Esophagus squamous epithelium (tissue), 5 donors: ENCODE measurements at regions not wholly inside any gene's neighbourhood (a gene's known extent, or its start where the extent isn't known, plus 50 kb on each side); places are given as distances from the start of the nearest gene placed in this dataset.
A peak's percentile ranks its signal among the peaks of the same experiment; 100 is the strongest.

Experiments
- DNase-seq: peaks from one replicate; lab custom pipeline; 2025; lab: John Stamatoyannopoulos, UW
- H3K27ac ChIP-seq, 4 donors: fragments of 200-600 bp; sonication (generic); one replicate each; pipeline ENCODE4 v1.5.1; 2016 to 2019; ENCODE audit warnings: mild to moderate bottlenecking in 1 of 4
- H3K27me3 ChIP-seq, 4 donors: fragments of 200-600 bp; sonication (generic); 1 replicate in 3 of 4; 2 replicates in 1 of 4; pipeline versions ENCODE4 v1.5.1 to v1.6.0; 2017 to 2021; ENCODE audit warnings: antibody characterized with exemption in 1 of 4
- H3K36me3 ChIP-seq, 3 donors: fragments of 200-600 bp; sonication (generic); one replicate each; pipeline ENCODE4 v1.5.1; 2016 to 2019
- H3K4me1 ChIP-seq, 3 donors: fragments of 200-600 bp; sonication (generic); one replicate each; pipeline ENCODE4 v1.5.1; 2017 to 2019
- H3K4me3 ChIP-seq, 4 donors: fragments of 200-600 bp; sonication (generic); 1 replicate in 3 of 4; 2 replicates in 1 of 4; pipeline ENCODE4 v1.5.1; 2016 to 2019; ENCODE audit warnings: mild to moderate bottlenecking in 2 of 4, moderate library complexity in 1 of 4
- H3K9me3 ChIP-seq, 3 donors: fragments of 200-600 bp; sonication (generic); one replicate each; pipeline ENCODE4 v1.5.1; 2016 to 2019
- POLR2A ChIP-seq, 4 donors: fragments of 450-650 bp; IDR thresholded peaks; one replicate each; pipeline ENCODE4 v1.6.1; 2017; ENCODE audit warnings: antibody characterized with exemption in 4 of 4, mild to moderate bottlenecking in 4 of 4, moderate library complexity in 3 of 4
- WGBS, 2 donors: methylation state at CpG; one replicate each; pipeline ENCODE4 v1.1.5; 2018; 5-methylcytosine and 5-hydroxymethylcytosine counted together
- intact Hi-C: fragments of 100-400 bp; cut with DNase I; formaldehyde crosslinking; loops from one replicate; pipeline ENCODE4 v1.15.0; 2022
- TF ChIP-seq, protein P1 (sequence below), 6 experiments: fragments of 450-650 bp in 4 of 6; fragments of 200-600 bp in 2 of 6; sonication (generic) in 2 of 6; IDR thresholded peaks; one replicate each; pipeline ENCODE4 v1.5.1; 2016 to 2019; ENCODE audit warnings: antibody characterized with exemption in 6 of 6, mild to moderate bottlenecking in 4 of 6, moderate library complexity in 4 of 6
- donor health status: DM: yes; HTN: yes; CAD: no.

- H3K27me3 ChIP-seq, result no peaks in the 10 kb centered on the region
- H3K4me1 ChIP-seq, result peaks cover 0 to 21% (median 10%) of the 10 kb centered on the region in 3 donors
- H3K36me3 ChIP-seq, result peaks cover 0 to 9% (median 0%) of the 10 kb centered on the region in 3 donors
- TF ChIP-seq, protein P1, sequence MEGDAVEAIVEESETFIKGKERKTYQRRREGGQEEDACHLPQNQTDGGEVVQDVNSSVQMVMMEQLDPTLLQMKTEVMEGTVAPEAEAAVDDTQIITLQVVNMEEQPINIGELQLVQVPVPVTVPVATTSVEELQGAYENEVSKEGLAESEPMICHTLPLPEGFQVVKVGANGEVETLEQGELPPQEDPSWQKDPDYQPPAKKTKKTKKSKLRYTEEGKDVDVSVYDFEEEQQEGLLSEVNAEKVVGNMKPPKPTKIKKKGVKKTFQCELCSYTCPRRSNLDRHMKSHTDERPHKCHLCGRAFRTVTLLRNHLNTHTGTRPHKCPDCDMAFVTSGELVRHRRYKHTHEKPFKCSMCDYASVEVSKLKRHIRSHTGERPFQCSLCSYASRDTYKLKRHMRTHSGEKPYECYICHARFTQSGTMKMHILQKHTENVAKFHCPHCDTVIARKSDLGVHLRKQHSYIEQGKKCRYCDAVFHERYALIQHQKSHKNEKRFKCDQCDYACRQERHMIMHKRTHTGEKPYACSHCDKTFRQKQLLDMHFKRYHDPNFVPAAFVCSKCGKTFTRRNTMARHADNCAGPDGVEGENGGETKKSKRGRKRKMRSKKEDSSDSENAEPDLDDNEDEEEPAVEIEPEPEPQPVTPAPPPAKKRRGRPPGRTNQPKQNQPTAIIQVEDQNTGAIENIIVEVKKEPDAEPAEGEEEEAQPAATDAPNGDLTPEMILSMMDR (IDR thresholded peaks at IDR 0.05), result no peak
- no peak for TF ChIP-seq POLR2A (IDR thresholded peaks at IDR 0.05)
- peak overlapping the region in 1 of 4 donors; percentile 22 for H3K27ac ChIP-seq
- DNase-seq, result no peak
- intact Hi-C loops, result no loop called here
- no peak overlapping the region for H3K4me3 ChIP-seq
- no peaks in the 10 kb centered on the region for H3K9me3 ChIP-seq
- 21 to 29% methylated on average over 4 of the region's 4 CpGs for WGBS, 2 donors
Observed at GRCh38 chr21:16634515-16634914, 878.3 kb upstream of the CXADR start.

DNA sequence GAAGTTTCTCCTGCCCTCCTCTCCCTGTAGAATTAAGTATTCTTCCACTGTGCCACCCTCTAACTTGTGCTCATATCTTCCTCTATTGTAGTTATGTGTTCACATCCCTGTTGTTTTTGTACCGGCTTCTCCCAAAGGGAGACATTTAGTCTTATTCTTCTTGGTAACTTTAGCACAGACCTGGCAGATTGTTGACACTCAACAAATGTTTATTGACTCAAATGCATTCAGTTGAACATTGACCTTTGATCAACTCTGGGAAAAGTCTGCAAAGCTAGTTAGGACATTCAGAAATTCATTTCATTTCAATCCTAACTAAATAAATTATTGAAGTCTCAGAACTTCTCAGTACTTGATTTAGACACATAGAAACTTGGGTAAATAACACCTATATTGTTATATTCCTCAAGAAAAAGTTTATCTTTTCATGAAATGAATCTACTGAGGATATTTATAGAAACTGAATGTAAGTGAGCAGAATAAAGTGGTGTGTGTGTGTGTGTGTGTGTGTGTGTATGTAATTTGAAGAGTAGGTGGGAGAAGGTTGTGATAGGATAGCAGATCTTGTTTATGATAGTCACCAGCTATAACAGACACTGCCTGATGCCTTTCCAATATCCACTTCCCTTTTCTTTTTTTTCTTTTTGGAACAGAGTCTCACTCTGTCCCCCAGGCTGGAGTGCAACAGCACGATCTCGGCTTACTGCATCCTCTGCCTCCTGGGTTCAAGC is 872.4 kb upstream of the CXADR start:
- no peaks in the 10 kb centered on the region for H3K36me3 ChIP-seq
- DNase-seq, result no peak
- 89 to 90% methylated on average over 3 of the region's 3 CpGs for WGBS, 2 donors
- no peaks in the 10 kb centered on the region for H3K4me1 ChIP-seq
- H3K27me3 ChIP-seq, result no peaks in the 10 kb centered on the region
- H3K27ac ChIP-seq, result no peak overlapping the region
- H3K9me3 ChIP-seq, result no peaks in the 10 kb centered on the region
- TF ChIP-seq POLR2A (IDR thresholded peaks at IDR 0.05), result no peak
- TF ChIP-seq, protein P1 (IDR thresholded peaks at IDR 0.05), result no peak
- intact Hi-C loops, result no loop called here
- H3K4me3 ChIP-seq, result no peak overlapping the region

DNA sequence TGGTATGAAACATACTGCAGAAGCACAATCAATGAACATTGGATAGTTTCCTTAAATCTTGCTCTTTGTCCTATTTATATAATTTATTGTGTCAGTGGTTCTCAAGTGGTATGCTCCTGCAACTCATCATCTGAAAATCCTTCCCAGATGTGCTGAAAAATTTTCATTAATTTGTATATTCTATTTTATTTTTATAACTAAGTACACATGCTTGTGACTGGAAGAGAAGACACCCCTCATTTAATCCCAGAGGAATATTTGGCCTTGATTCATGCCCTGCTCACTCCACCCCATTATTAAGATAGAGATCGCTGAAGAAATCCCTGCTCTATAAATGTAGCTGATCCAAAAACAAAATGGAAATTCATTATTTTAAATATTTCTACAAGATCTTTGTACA is 870.5 kb upstream of the CXADR start:
- Histone ChIP-seq H3K27ac (no peak overlapping the region), H3K4me1 (no peaks in the 10 kb centered on the region), H3K9me3 (no peaks in the 10 kb centered on the region), H3K36me3 (no peaks in the 10 kb centered on the region), H3K4me3 (no peak overlapping the region), H3K27me3 (no peaks in the 10 kb centered on the region)
- intact Hi-C loops, result no loop called here
- 84 to 91% methylated on average over 1 of the region's 1 CpG for WGBS, 2 donors
- DNase-seq, result no peak
- TF ChIP-seq POLR2A (IDR thresholded peaks at IDR 0.05), result no peak
- TF ChIP-seq, protein P1 (IDR thresholded peaks at IDR 0.05), result no peak

GRCh38 chr21:16644685-16645084 is 868.2 kb upstream of the CXADR start:
- no peak overlapping the region for H3K4me3 ChIP-seq
- no peaks in the 10 kb centered on the region for H3K36me3 ChIP-seq
- H3K9me3 ChIP-seq, result no peaks in the 10 kb centered on the region
- TF ChIP-seq, protein P1 (IDR thresholded peaks at IDR 0.05), result no peak
- TF ChIP-seq POLR2A (IDR thresholded peaks at IDR 0.05), result no peak
- no peaks in the 10 kb centered on the region for H3K4me1 ChIP-seq
- H3K27ac ChIP-seq, result no peak overlapping the region
- no peaks in the 10 kb centered on the region for H3K27me3 ChIP-seq
- 79 to 80% methylated on average over 3 of the region's 3 CpGs for whole genome bisulfite sequencing, 2 donors
- intact Hi-C loops, result no loop called here
- no peak for DNase-seq

DNA sequence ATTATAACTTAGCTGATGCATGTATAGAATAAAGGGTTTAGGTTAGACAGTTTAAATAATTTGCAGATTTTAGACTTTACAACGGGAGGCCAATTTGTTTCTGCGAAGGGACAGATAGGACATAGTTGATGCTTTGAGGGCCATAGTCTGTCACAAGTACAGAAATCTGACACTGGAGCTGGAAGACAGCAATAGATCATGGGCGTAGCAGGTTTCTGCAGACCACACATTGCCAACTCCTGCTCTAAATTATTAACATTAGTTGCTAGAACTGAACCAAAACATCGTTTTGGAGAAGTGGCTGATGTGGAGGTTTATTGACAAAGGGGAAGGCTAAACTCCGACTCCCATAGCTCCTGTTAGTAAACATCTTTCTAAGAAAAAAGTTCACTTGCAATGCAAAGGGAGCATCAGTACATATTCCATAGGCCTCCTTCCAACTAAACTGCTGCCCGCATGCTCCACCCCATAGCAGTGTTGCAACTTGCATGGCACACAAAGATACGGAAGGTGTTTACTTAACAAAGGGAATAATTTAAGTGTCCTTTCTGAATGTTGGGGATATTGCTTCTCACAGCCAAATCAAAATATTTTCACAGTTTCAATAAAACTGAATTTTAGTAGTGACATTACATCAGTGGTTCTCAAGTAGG is 862.0 kb upstream of the CXADR start:
- no peak for TF ChIP-seq POLR2A (IDR thresholded peaks at IDR 0.05)
- TF ChIP-seq, protein P1 (IDR thresholded peaks at IDR 0.05), result no peak
- H3K36me3 ChIP-seq, result no peaks in the 10 kb centered on the region
- WGBS, 2 donors, result 67 to 71% methylated on average over 7 of the region's 7 CpGs
- no peak overlapping the region for H3K4me3 ChIP-seq
- DNase-seq, result no peak
- no peaks in the 10 kb centered on the region for H3K9me3 ChIP-seq
- intact Hi-C loops, result no loop called here
- peaks cover 0 to 9% (median 0%) of the 10 kb centered on the region in 3 donors for H3K4me1 ChIP-seq
- no peak overlapping the region for H3K27ac ChIP-seq
- no peaks in the 10 kb centered on the region for H3K27me3 ChIP-seq
